Hematopoietic multipotent progenitor cell (in vitro differentiated cells): ENCODE measurements at regions not wholly inside any gene's neighbourhood (a gene's known extent, or its start where the extent isn't known, plus 50 kb on each side); places are given as distances from the start of the nearest gene placed in this dataset.
A peak's percentile ranks its signal among the peaks of the same experiment; 100 is the strongest.
"Not testable (repeated sequence)": the region's sequence is repeated elsewhere in the genome, so short reads cannot be mapped to it uniquely, and the experiment has no call there.

ENCODE experiments used
- DNase-seq, 3 donors: peaks; one replicate each; pipeline ENCODE4 v3.0.0-alpha.2; 2011 to 2015; ENCODE audit warnings: low read depth in 2 of 3, low spot score in 2 of 3

- no peak for DNase-seq
These were observed 1832.8 kb upstream of the MIR17HG start for GRCh38 chr13:89514534-89515312.

- no peak for DNase-seq
These were observed 1831.5 kb upstream of the MIR17HG start for GRCh38 chr13:89515948-89516347.

- DNase-seq = no peak
These were observed 1829.0 kb upstream of the MIR17HG start for GRCh38 chr13:89518289-89519077.

- DNase-seq = no peak
These were observed 1827.0 kb upstream of the MIR17HG start for GRCh38 chr13:89520468-89520867.

- not testable (repeated sequence) for DNase-seq
These were observed 1825.8 kb upstream of the MIR17HG start for GRCh38 chr13:89521672-89522071.

DNA sequence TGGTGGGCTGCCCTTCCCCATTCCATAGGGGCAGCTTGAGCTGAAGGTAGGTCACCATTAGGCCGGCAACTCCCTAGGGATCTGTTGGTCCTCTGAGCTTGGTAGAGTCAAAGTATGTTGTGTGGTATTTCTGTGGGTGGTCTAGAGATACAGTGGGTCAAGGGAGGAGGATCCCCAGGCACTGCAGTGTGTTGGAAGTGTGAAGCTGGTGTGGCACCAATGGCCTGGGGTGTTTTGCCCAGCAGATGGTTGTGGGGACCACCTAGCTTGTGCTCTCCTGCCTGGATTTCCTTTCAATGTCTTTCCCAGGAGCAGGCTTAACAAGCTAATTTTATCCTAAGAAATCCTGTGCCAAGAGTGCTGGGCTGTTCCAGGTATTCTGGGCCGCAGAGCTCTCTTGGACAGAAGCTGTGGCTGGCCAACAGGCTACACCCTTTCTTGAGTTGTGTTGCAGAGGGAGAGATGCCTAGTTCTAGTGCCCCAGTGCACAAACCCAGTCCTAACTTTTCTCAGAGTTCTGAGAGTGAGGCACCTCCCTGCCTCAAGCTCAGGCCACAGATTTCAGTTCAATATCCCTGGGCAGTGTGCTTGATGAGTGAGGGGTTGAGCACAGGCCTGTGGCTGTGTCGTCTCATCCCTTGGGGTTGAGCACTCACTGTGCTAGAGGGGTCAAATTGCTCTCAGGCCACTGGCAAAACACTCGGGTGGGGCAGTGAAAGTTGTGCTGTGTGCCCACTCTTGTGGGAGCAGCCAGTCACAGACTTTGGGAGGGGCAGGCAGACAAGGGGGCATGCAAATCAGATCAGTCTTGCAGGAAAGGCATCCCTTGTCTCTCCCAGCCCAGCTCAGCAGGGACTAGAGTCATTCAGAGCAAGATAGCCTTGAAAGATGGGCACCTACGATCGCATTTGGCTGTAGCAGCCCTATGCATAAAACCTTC lies 1806.1 kb upstream of the MIR17HG start:
- DNase-seq = no peak

DNA sequence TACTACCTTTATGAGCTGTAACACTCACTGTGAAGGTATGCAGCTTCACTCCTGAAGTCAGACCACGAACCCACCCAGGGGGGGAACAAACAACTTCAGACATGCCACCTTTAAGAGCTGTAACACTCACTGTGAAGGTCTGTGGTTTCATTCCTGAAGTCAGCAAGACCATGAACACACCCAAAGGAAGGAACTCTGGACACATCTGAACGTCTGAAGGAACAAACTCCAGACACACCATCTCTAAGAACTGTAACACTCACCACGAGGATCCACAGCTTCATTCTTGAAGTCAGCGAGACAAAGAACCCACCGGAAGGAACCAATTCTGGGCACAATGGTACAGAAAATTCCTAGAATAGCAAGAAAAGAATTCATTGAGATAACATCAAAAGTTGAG lies 1796.5 kb upstream of the MIR17HG start:
- no peak for DNase-seq

GRCh38 chr13:89554801-89555200 lies 1792.7 kb upstream of the MIR17HG start:
- no peak for DNase-seq

DNA sequence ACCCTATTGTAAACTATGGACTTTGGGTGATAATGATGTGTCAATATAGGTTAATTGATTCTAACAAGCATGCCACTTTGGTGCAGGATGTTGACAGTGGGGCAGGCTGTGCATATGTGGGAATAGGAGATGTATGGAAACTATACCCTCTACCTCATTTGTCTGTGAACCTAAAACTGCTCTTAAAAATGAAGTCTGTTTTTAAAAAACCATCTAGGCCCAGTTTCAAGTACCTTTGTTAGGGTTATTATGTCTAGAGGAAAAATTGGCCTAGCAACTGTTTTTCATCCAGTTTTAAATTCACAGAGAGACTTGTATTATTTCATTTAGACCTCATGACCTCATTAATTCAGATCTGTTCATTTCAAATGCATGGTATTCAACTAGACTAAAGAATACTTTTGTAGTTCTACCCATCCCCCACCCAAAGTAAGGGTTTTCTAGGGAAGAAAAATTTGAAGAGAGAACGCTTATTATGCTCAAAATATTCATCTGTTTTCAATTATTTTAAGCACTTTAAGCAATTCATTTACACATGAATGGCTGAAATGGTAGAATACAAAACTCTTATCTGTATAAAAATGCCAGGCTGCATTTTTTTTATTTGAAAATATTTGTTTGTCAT lies 1781.9 kb upstream of the MIR17HG start:
- no peak for DNase-seq

DNA sequence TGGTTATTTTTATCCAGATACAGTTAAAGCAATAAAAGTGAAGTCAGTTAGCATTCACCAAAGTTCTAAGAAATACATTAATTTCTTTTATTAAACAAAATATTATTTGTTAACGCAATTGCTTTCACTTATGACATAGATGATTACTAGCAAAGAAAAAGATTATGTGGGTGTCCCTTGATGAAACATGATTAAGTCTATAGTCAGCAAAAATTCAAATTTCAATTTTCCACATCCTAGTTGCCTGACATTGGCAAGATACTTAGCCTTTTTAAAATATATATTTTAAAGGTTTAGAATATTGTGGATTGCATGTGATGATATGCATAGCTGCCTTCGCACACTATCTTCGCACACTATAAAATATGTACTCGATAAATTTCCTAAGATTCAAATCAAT lies 1780.5 kb upstream of the MIR17HG start:
- DNase-seq = no peak

GRCh38 chr13:89568276-89568675 lies 1779.2 kb upstream of the MIR17HG start:
- DNase-seq = no peak

DNA sequence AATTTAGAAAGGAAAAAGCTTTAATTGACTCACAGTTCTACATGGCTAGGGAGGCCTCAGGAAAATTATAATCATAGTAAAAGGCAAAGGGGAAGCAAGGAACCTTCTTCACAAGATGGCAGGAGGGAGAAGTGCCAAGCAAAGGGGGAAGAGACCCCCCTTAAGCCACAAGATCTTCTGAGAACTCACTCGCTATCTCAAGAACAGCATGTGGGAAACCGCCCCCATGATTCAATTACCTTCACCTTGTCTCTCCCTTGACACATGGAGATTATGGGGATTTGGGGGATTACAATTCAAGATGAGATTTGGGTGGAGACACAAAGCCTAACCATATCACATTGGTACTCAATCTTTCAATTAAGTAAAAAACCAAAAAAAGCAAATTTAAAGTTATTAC lies 1778.7 kb upstream of the MIR17HG start:
- no peak for DNase-seq

GRCh38 chr13:89571676-89572075 lies 1775.8 kb upstream of the MIR17HG start:
- no peak for DNase-seq

DNA sequence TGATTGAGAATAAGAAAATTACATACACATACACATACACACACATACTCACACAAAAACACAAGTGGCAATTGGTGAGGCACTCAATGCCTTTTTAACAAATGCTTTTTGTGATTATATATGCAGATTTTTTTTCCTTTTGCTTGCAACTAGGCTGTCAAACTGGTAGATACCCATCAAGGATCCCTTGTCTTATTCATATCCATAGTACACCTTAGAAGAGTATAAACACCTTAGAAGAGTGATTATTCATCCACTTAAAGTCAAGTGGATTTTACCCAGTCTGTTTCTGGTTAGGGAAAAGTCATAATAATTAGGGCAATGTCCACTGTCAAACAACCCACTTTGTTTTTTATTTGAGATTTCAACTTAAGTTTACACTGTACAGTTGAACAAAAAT lies 1773.4 kb upstream of the MIR17HG start:
- DNase-seq = no peak

GRCh38 chr13:89577301-89577700 lies 1770.2 kb upstream of the MIR17HG start:
- no peak for DNase-seq

DNA sequence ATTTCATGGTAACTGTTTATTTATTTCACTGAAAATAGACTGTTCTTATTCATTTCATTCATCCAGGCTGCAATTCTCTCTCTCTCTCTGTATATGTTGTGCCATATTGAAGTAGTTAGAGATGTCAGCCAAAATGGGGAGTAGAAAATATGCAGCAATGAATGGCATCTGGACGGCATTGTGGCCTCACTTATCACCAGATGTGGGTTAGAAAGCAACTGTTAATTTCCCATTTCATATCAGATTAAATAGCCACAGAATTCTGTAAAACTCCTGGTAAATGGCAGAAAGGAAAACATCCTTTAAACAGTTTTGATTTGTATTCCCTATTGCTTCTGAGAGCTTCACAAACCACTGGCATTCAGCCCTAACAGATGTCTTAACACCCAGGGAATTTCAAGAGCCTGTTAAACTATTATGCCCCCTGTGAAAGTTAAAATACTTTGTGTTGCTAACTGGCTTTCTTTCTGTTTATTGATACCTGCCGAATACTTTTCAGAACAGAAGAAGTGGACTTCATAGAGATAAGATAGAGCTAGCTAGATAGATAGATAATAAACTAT lies 1763.3 kb upstream of the MIR17HG start:
- DNase-seq = no peak

- DNase-seq = no peak
These were observed 1744.8 kb upstream of the MIR17HG start for GRCh38 chr13:89602655-89603054.

DNA sequence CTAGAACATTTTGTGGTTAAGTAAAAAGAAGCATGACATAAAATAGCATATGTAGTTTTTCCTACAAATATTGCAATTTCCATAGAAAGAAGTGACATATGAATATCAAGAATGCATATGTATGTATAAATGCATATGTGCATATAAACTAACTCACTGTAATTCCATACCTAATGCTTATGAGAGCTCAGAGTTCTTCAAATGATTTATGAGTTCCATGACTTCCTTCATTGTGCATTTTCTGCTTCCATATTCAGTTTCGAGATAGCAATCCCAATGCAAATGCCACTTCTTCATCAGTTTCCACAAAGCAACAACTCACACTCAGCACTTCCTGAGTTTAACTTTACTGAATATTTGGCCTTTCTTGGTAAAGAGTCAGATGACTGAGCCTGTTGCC lies 1744.3 kb upstream of the MIR17HG start:
- no peak for DNase-seq

GRCh38 chr13:89609318-89609717 lies 1738.2 kb upstream of the MIR17HG start:
- DNase-seq = no peak

DNA sequence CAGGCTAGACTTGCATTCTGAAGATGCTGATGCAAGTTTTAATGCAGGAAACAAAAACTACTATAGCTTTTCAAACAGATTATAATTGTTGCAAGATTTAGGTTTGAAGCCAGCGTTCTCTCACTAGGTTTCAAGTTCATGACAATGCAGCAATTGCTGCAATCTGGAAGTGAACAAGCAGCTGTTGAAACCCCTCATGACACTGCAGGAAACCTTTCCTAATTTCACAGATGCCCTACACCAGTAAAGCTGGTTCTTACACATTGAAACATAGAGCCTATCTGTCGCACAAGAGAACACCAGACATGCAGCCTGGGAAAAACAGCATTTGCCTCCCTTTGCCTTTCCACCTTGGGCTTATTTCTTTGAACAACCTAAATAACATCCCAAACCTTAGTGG lies 1737.2 kb upstream of the MIR17HG start:
- DNase-seq = peak in 2 of 3 donors; percentile 2 to 10
